ENCODE measurements at regions not wholly inside any gene's neighbourhood (a gene's known extent, or its start where the extent isn't known, plus 50 kb on each side); places are given as distances from the start of the nearest gene placed in this dataset.

DNA sequence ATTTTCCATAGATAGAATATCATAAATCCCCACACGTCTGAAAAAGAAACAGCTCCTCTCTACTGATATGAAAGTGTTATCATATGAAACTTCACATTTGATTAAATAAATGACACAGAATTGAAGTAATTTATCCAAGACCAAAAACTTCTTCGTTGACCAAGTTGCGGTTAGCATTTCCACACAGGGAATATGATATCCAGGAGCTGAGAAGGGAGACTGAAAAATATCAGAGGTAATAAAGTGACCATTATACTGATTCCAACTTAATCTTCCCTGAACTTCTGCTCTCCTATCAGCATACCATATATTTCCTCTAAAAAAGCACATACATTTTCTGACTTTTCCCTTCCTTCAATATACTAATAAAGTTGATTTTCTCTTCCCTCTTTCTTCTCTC is 356.2 kb upstream of the CHST9 start:
- Histone ChIP-seq H3K79me2 (ENCODE audit: insufficient read depth, low read length) (no peaks in the 10 kb centered on the region), H2AFZ (ENCODE audit: low read length) (no peak overlapping the region), H2BK15ac (ENCODE audit: low read depth, low read length) (no peak overlapping the region), H3K9ac (ENCODE audit: extremely low read depth, insufficient read length, low read length) (no peak overlapping the region), H3K18ac (ENCODE audit: insufficient read length, low read depth, low read length) (no peak overlapping the region), H3K14ac (ENCODE audit: insufficient read depth, low read length) (no peak overlapping the region), H4K5ac (ENCODE audit: insufficient read length, low read depth, low read length) (no peak overlapping the region), H2BK12ac (ENCODE audit: insufficient read length, low read depth, low read length) (no peak overlapping the region), H3K9me3 (ENCODE audit: control insufficient read depth, low read depth, low read length) (no peaks in the 10 kb centered on the region), H2AK5ac (ENCODE audit: insufficient read length, low read length) (no peak overlapping the region), H3K4me1 (ENCODE audit: insufficient read depth, low read length) (peaks cover 4% of the 10 kb centered on the region; the same call in 1 of the 2 replicates), H3K4ac (ENCODE audit: low read depth, low read length) (no peak overlapping the region), H3K23ac (ENCODE audit: insufficient read length, low read depth, low read length) (no peak overlapping the region), H3K27me3 (ENCODE audit: insufficient read depth, low read length) (no peaks in the 10 kb centered on the region), H3T11ph (ENCODE audit: low read length) (no peak overlapping the region), H3K27ac (ENCODE audit: insufficient read length, low read depth, low read length) (no peak overlapping the region), H3K56ac (ENCODE audit: insufficient read length, low read depth, low read length) (no peak overlapping the region), H2BK20ac (ENCODE audit: low read depth, low read length, poor library complexity, severe bottlenecking) (no peak overlapping the region), H4K91ac (ENCODE audit: insufficient read length, low read depth, low read length) (no peak overlapping the region), H4K8ac (replicated peaks; ENCODE audit: insufficient read length, low read depth, low read length) (no peak overlapping the region), H2BK120ac (ENCODE audit: low read depth, low read length, poor library complexity, severe bottlenecking) (no peak overlapping the region), H3K4me2 (ENCODE audit: insufficient read depth, insufficient read length, low read length) (no peak overlapping the region), H3K23me2 (ENCODE audit: insufficient read length, low read depth, low read length, poor library complexity, severe bottlenecking) (no peaks in the 10 kb centered on the region), H2BK5ac (ENCODE audit: insufficient read length, low read length) (no peak overlapping the region), H3K79me1 (ENCODE audit: insufficient read depth, low read depth, low read length, poor library complexity, severe bottlenecking) (no peaks in the 10 kb centered on the region), H4K20me1 (ENCODE audit: control insufficient read depth, insufficient read depth, insufficient read length) (no peaks in the 10 kb centered on the region)
- WGBS (ENCODE audit: extremely low coverage, insufficient read length, low lambda C conversion rate) = no CpG with 5 or more reads among the region's 3 CpGs
- H3K4me1 Mint-ChIP-seq = peaks cover 27 to 31% of the 10 kb centered on the region in 2 experiments
- H3K4me3 Mint-ChIP-seq = no peak overlapping the region
- TF ChIP-seq, protein P1, sequence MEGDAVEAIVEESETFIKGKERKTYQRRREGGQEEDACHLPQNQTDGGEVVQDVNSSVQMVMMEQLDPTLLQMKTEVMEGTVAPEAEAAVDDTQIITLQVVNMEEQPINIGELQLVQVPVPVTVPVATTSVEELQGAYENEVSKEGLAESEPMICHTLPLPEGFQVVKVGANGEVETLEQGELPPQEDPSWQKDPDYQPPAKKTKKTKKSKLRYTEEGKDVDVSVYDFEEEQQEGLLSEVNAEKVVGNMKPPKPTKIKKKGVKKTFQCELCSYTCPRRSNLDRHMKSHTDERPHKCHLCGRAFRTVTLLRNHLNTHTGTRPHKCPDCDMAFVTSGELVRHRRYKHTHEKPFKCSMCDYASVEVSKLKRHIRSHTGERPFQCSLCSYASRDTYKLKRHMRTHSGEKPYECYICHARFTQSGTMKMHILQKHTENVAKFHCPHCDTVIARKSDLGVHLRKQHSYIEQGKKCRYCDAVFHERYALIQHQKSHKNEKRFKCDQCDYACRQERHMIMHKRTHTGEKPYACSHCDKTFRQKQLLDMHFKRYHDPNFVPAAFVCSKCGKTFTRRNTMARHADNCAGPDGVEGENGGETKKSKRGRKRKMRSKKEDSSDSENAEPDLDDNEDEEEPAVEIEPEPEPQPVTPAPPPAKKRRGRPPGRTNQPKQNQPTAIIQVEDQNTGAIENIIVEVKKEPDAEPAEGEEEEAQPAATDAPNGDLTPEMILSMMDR (conservative IDR thresholded peaks at IDR 0.05) = no peak
- peaks cover 0 to 3% (median 0%) of the 10 kb centered on the region in 3 experiments; a peak in 1 of 7 replicates for H3K36me3 Mint-ChIP-seq (ENCODE audit: insufficient read depth in 1 of 3, low read depth in 3 of 3)
- DNase-seq = no peak
- no peaks in the 10 kb centered on the region for H3K27me3 Mint-ChIP-seq (ENCODE audit: low read depth)
- H3K9me3 Mint-ChIP-seq = no peaks in the 10 kb centered on the region; a peak in 1 of 5 replicates
- no peak overlapping the region for H3K27ac Mint-ChIP-seq
